HEK293T (cell line): ENCODE measurements at regions not wholly inside any gene's neighbourhood (a gene's known extent, or its start where the extent isn't known, plus 50 kb on each side); places are given as distances from the start of the nearest gene placed in this dataset.

ENCODE experiments used
- BHLHE40 ChIP-seq: fragments of 450-650 bp; IDR thresholded peaks from 2 replicates; pipeline ENCODE4 v1.6.1; 2016; ENCODE audit warnings: mild to moderate bottlenecking, moderate library complexity, borderline replicate concordance
- FOXA1 ChIP-seq: fragments of 450-650 bp; IDR thresholded peaks from 2 replicates; pipeline ENCODE4 v1.6.1; 2016; ENCODE audit warnings: mild to moderate bottlenecking
- FOXM1 ChIP-seq: fragments of 450-650 bp; IDR thresholded peaks from 2 replicates; pipeline ENCODE4 v1.6.1; 2017; ENCODE audit warnings: mild to moderate bottlenecking, borderline replicate concordance
- L3MBTL2 ChIP-seq: fragments of 450-650 bp; conservative IDR thresholded peaks from 2 replicates; pipeline ENCODE4 v1.6.1; 2016; ENCODE audit warnings: mild to moderate bottlenecking
- LEF1 ChIP-seq: fragments of 450-650 bp; IDR thresholded peaks from 2 replicates; pipeline ENCODE4 v1.6.1; 2017; ENCODE audit warnings: mild to moderate bottlenecking, borderline replicate concordance
- SP1 ChIP-seq: fragments of 450-650 bp; IDR thresholded peaks from 2 replicates; pipeline ENCODE4 v1.6.1; 2017
- TARDBP ChIP-seq: fragments of 450-650 bp; IDR thresholded peaks from 2 replicates; pipeline ENCODE4 v1.6.1; 2016

DNA sequence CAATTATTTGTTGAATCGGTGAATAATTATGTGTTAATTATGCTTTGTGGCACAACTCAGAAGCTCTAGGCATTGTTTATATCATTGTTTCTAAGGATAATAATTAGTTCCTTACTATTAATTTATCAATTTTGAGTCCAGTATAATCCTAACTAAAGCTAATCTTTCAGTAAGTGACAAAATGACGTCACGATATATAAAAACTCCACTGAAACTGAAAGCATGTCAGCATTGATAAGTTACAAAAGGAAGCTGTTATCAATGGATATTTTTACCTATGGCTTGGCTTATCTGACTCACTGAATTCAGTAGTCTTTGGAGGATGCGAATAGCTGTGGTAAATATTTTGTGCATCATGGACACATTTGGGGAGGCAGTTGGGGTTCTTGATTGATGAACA, 793.1 kb downstream of the NXPH1 start:
- TF ChIP-seq BHLHE40 = no peak
- TF ChIP-seq L3MBTL2 = no peak
- no peak for TF ChIP-seq SP1
- TF ChIP-seq FOXM1 = no peak
- TF ChIP-seq LEF1 = no peak
- TF ChIP-seq TARDBP = no peak
- no peak for TF ChIP-seq FOXA1
